Activated CD8-positive, alpha-beta memory T cell treated with anti-CD3 and anti-CD28 coated beads for 1 hour (primary cell): ENCODE measurements at regions not wholly inside any gene's neighbourhood (a gene's known extent, or its start where the extent isn't known, plus 50 kb on each side); places are given as distances from the start of the nearest gene placed in this dataset.

Experiments used
- DNase-seq, 2 donors: peaks; one replicate each; pipeline ENCODE4 v3.0.0-alpha.2; 2020; ENCODE audit warnings: low read depth in 1 of 2; ENCODE audit errors: extremely low read depth in 1 of 2

DNA sequence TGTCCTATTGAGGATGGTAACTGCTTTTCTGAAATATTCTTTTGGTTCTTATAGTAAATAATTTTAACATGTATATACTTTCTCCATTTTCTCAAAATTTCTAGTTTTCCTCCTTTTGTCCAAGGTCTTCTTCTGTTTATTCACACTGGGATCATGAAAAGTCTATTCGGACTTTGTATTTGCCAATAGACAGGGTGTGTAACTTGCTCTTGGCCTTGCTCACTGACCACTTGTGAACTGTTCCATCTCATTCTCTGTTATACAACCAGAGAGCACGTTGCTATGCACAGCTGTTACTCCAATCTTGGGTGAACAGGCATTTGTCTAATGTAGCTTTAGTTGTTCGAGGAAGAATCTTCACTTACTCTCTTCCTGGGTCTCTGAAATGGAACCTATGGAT is 388.9 kb downstream of the SH3GL2 start:
- DNase-seq, result no peak

DNA sequence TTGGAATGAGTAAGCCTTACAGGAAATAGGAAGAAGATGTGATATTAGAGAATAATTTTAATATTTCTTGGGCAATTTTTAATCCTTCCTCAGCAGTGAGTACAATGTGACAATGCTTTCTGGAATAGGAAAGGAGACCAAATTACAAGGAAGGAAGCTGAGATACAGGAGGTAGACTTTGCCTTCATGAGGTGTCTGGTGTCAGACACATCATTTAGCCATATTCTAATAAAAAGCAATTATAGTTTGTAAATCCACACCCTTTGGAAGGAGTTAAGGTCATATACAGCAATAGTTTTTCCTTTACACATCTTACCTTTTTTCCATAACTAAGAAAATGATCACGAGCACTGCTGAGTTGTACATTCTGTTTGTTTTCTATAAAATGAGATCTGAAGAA is 390.4 kb downstream of the SH3GL2 start:
- DNase-seq, result no peak

DNA sequence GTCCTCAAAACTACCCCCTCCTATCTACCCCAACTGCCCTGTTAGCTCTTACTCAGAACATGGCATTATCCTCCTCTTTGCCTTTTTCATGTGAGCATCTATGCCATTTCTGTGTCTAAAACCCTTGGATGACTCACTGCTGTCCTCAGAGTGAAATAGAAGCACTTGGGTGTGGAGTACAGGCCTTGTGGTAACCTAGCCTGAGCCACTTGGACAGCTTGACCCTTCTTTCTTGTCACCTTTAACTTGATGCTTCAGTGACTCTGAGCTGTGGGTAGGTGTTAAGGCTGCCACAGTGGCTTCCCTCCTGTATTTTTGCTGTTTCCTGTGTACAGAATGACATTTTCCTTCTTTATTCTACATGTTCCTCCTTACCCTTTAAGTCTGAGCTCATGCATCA is 391.4 kb downstream of the SH3GL2 start:
- DNase-seq, result no peak

DNA sequence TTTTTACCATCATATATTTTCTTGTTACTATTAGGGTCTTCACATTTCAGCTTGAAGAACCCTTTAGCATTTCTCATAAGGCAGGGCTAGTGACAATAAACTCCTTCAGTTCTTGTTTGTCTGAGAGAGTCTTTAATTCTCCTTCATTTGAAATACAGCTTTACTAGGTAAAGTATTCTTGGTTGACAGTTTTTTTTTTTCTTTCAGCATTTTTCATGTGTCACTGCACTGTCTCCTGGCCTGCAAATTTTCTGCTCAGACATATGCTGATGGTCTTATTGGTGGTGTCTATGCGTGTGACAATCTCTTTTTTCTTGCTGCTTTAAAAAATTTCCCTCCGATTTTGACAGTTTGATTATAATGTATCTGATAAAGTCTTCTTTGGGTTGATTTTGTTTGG is 399.9 kb downstream of the SH3GL2 start:
- DNase-seq, result no peak

DNA sequence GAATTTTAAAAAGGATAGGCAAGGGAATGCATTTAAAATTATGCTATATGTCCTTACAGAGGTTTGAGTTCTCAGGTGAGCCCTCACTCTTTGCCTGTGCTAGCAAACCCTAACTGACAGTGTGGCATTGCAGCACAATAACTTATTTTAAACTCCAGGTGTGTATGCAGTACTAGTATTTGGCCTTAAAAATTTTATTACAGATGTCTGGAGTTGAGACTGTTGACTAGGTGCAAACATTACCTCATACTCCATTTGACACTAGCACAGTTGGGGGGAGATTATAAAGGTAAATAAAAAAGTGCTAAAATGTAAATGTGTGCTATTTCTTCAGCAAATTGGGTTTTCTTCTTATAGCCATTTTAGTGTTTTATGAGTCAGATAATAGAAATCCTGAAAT is 407.7 kb downstream of the SH3GL2 start:
- DNase-seq, result no peak

DNA sequence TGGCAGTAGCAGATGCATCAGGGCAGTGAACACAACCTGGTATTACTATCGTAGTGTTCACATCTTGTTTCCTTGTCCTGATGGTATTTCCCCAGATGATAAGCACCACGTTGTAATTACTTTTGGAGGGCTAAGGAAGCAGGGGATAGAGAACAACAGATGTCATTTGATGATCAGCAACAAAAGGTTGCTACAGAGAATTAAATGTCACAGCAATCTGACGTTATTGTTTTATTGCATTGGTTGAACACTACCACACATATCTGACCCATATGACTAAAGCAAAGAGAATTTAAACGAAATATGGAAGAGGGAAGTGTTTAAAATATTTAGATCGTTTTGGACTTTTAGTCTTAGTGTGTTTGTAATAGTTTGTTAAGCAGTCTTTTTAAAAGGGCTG is 408.3 kb downstream of the SH3GL2 start:
- DNase-seq, result no peak

DNA sequence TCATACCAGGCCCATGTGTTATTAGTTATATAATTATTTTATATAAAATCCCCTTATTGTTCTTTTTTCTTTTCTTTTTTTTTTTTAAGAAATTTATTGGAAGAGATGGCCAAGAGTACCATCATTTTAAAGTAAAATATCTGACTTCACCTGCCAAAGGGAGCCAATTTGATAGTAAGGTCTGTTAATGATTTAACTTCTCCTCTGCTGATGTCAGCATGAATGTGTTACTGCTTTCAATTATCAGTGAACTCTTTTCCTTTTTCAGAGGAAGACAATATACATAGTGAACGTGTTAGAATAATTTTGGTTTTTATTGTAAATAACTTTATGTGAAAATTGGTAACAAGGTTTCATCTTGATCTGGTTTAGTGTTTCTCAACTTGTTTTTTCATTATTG is 409.6 kb downstream of the SH3GL2 start:
- no peak for DNase-seq

DNA sequence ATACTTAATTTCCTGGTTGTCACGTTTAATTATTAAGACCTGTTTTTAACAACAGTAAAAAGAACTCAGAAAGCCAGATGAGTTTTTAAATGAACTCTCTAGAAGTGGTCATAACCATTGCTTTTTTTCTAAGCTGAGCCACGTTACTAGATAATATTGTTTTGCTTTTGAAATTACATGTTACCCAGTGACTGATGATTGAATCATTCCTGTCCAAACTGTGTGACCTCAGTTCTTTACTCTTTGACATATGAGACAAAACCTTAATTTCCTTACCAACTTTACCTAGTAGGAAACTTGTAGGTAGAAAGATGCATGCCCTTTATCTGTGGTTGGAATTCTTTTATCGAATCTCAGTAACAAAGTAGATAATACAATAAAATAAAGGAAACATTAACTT is 411.7 kb downstream of the SH3GL2 start:
- DNase-seq, result no peak

DNA sequence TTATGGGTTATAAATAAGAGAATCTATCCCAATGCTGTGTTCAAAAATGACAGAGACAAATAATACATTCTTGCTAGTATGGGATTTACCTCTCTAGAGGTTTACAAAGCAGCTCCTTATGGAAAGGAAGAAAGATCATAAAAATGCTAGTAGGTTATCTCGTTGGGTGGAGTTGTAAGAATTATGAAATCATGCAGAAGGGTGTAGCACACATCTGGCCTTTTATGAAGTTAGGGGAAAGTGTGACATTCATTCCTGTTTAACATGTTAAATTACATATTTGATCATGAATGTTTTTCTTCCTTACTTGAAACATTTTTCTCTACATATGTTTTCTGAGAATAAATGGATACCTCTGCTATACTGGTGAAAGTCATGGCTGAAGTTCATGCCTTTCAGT is 414.2 kb downstream of the SH3GL2 start:
- DNase-seq, result no peak

DNA sequence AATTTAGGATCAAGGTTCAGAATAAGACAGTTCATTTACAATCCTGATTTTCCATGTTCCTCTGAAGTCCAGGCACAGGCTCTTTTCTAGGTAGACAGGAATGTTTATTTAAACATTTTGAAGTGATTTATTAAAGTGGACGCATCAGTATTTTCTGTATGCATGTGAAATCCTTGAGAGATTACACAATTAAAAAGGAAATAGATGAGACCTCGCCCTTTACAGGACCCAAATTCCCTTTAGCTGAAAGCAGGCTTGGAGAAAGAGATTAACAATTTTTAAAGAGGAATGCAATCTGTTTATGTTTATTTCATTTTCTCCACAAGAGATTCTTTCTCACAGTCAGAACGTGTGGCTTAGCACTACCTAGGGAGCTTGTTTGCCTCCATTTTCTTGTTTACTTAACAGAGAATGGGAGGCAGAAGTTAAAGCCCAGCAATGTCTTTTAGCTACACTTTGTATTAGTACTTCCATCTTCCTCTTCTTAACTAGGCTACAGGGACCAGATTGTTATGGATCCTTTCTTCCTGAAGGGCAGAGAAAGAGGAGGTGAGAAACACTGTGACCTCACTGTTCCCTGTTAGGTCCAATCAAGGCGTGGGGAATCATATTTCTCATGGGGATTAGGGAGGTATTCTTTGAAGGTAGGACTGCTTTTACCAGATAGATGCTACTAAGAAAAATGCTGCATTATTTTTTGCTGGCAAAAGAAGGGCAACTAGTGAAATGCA is 416.0 kb downstream of the SH3GL2 start:
- no peak for DNase-seq

DNA sequence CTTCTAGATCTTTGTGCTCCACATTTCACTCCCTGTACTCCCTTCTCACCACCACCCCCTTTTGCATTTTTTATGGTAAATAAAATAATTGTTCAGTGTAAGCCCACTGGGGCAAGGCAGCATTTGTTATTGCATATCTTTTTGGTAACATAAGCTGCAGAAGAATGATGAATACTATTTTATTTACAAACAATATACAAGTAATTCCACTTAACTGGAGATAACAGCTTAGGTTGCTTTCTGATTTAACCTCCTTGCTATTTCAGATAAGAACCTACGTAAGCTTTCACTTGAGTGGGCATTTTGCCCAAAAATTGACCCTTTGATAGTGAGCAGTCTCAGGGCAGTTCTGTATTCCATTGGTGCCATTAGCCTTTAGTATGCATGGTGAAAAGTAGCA is 417.9 kb downstream of the SH3GL2 start:
- no peak for DNase-seq

DNA sequence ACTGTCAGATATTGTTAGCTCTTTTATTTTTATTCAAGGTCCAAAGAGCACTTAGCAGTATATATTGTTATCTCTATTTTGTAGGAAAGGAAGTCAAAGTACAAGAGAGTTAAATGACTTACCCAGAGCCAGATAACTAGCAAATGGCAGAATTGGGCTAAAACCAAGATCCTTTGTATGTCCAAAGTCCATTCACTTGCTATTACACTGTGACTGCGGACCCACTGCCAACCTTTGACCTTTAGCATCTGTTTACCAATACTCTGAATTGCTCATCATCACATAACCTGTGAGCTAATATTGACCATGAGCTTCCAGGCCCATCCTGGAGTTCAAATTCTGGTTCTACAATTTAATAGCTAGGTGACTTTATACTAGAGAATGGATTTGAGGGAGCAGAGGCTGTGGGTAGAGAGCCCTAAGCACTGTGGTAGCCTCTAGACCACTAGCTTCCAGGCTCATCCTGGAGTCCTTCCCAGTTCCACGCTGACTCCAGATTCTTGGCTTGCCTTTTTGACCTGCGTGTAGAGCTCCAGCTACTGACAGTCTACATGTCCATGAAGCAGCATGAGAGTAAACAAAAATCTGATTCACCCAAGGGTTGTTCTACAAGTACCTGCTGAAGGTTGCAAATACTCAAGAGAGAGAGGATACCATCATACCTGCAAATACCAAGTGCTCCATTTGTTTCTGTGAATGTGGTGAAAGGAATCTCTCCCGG is 424.0 kb downstream of the SH3GL2 start:
- DNase-seq, result no peak

DNA sequence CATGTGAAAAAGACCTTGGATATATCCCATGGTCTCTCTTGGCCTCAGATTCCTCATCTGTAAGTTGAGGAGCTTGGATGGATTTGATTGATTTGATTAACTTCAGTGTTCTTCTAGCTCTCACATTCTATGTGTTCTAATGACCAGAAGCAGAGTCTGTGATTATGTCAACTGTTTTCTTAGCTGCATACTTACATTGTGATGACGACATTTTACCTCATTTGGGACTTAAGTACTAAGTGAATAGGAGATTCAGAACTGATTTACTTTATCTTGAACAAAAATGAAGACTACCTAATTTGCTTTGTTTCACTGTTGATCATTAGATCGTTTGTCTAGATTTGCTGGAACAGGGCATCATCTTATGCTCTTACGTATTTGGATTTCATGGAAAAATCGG is 427.7 kb downstream of the SH3GL2 start:
- DNase-seq, result no peak

DNA sequence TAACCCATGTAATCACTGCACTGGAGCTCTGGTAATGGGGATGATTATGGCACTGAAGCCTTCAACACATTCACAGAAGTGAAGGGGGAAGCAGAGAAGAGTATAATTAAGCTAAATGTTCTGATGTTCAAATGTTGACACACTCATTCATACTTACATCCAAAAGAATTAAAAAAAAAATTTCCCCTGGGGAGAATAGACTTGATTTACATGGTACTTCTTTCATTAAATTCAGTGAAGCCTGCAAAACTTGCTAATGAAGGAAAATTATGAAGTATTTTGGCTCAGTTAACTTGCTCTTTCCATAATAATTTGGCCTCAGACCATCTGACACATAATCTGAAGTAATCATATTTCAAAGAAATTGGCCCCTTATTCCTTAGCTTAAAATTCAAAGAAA is 428.8 kb downstream of the SH3GL2 start:
- no peak for DNase-seq

DNA sequence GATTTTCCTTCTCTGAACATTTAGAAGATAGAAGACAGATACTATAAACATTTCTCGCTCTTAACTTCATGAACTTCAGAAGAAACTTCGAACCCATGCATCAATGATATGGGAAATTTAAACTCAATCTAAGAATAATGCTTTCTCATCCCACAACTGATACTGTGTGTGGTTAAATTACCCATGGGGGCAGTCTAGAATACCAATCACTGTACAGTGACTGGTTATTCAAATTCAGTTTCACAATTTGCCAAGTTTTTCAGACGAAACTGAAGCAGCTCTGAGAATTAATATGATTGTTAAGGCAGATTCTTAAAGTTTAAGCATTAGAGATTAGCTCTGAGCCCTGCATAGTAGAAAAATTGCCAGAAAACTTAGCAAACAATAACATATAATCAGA is 431.0 kb downstream of the SH3GL2 start:
- DNase-seq, result no peak

DNA sequence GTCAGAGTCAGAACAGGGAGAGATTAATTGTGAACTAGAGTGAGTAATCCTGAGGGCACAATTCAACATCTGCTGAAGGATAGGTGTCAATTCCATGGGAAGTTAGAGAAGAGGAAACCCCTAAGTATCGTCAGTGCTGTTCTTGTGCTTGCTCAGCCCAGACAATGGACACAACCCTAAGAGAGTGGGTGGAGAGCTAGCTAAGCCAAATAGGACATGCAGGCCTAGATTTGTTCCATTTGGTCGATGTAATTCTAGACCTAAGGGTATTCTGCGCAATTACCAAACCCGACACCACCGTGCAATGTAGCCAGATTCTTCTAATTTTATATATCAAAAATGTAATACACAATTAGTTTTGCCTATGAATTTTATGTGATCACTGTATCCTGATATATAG is 431.6 kb downstream of the SH3GL2 start:
- no peak for DNase-seq

DNA sequence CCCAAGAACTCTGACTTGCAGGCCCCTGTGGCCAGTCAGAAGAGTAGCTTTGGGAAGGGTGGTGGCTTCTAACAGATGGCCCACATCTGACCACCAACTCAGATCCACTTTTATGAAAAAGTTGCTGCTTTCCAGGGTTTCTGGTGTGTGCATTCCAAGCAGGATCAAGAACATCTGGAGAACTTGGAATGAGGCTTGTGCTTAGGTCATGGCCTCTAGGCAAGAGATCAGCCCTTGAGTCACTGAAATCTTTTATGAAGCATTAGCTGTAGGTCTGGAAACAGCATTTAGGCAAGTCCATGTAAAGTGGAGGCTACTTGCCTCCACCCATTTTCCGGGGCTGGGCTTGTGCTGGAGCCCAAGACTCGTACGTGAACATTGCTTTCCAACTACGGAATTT is 433.3 kb downstream of the SH3GL2 start:
- DNase-seq, result no peak

DNA sequence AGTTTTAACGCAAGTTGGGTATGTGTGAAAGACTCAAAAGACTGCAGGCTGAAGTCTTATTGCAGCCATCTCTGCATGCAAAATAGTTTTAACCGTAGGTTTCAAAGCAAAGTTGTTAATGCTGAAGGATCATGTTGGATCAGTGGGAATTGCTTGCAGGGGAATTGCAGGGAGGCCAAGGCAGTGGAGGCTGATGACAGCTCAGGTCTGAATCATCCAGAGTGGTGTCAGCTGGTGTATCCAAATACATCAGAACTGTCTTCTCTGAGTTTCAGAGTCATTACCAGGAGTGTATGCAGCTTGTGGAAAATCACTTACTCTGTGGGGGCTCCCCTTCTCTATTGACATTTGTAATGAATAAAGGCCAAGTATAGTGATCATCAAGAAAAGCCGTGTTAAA is 435.7 kb downstream of the SH3GL2 start:
- DNase-seq, result no peak

DNA sequence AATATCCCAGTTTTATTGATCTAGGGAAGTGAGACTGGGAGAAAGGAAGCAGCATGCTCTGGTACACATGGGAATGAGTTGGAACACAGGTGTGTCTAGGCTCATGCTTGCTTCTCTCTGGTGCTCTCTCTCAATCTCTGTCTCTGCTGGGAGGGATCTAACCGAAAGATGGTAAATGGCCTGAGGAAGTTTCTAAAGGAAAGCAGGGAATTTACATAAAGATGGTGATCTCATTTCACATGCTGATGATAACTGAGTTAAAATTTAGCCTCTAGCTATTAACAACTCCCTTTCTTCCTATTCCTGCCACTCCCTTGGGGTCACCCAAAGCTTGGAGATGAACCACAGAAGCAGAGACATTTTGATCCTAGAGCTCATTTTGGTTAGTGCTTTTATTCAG is 436.2 kb downstream of the SH3GL2 start:
- DNase-seq, result no peak

DNA sequence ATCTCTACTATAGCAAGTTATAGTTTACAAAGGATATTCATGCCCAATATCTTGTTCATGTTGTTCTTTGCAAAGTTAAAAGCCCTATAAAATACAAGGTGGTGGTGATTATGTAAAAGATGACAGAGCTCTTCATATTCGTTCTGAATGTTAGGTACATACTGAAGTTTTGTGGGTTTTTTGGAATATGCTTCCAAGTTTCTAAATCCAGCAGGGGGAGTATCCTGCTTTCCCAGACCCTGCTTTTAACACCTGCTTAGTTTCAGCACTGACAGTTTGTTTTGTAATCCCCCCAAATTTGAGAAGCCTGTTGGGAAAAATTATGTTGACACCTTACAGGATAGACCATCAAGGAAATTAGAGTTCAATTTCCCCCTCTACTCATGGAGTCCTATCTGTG is 438.3 kb downstream of the SH3GL2 start:
- no peak for DNase-seq

DNA sequence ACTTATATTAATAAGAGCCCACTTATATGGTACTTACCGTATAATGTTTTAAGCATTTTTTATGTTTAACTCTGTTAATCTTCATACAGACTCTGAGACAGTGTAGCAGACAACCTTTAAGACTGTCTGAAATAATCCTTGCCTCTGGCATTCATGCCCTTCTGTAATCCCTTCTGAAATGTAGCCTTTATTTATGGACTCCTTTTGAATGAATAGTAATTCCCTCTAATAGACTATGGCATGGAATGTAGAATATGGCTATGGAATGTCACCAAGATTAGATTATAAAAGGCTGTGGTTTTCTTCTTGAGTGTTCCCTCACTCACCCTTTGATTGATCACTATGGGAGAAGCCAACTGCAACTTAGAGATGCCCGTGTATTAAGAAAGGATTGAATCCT is 439.4 kb downstream of the SH3GL2 start:
- DNase-seq, result no peak

DNA sequence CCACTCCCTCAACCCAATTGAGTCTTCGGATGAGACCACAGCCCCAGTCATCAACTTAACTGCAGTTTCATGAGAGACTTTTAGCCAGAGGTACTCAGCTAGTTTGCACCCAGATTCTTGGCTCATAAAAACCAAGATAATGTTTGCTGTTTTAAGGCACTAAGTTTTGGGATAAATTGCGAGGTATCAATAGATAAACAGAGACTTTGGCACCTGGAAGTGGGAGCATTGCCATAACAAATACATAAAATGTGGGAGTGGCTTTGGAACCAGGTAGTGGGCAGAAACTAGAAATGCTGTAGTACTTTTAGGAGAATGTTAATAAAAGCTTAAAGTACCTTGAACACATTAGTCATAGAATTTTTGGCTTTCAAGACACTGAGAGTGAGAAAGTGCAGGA is 439.8 kb downstream of the SH3GL2 start:
- no peak for DNase-seq
